GM06990 (cell line): ENCODE measurements at regions not wholly inside any gene's neighbourhood (a gene's known extent, or its start where the extent isn't known, plus 50 kb on each side); places are given as distances from the start of the nearest gene placed in this dataset.

Experiments used
- DNase-seq: peaks from one replicate; pipeline ENCODE4 v3.0.0-alpha.2; 2011; ENCODE audit not compliant: insufficient read length; ENCODE audit errors: extremely low read depth
- H3K27me3 ChIP-seq: replicated peaks from 2 replicates; pipeline ENCODE4 v1.6.0; 2011; ENCODE audit warnings: low read length; ENCODE audit not compliant: control insufficient read depth, insufficient read depth
- H3K36me3 ChIP-seq: 2 replicates; pipeline ENCODE4 v1.5.1; 2011; ENCODE audit warnings: low read length; ENCODE audit not compliant: control insufficient read depth, insufficient read depth
- H3K4me3 ChIP-seq: replicated peaks from 2 replicates; pipeline ENCODE4 v1.5.1; 2011; ENCODE audit warnings: low read depth, mild to moderate bottlenecking, control low read depth, low read length
- TF ChIP-seq, protein P1 (sequence below): IDR thresholded peaks from 2 replicates; pipeline ENCODE4 v1.5.1; 2011; ENCODE audit warnings: low read length, control low read depth, mild to moderate bottlenecking, inconsistent platforms; ENCODE audit not compliant: insufficient read depth, poor library complexity, severe bottlenecking

DNA sequence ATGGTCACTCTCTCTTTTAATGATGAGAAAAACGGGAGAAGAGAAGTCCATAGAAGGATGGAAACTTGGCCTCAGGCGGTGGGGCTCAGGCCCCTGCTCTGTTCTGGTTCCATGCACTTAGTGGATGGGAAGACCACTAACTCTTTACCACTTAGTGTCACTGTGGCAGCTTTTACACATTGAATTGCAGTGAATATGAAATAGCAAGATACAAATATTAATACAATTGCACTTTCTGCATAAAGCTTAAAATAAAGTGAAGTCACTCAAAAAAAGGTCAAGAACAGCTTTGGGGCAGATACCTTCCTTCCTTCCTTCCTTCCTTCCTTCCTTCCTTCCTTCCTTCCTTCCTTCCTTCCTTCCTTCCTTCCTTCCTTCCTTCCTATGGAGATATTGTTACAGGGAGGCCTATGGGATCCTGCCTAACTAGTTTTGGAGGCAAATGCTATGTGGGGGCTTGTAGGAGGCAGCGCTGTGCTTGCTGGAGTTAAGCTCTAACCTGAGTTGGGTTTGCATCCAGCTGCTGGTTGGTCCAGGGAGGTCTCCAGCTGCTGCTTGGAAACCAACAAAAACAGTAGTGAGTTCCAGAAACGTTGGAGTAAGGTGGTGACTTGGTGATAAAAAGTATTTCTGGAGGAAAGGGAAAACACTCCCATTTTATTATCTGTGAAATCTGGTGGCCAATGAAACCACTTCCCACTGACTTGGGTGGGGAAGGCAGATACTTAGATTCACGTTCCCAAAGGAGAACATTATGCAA lies 62.3 kb upstream of the NKX2-2 start:
- no peak for DNase-seq
- Histone ChIP-seq H3K27me3 (peaks cover 1% of the 10 kb centered on the region; the same call in 1 of the 2 replicates), H3K4me3 (no peak overlapping the region), H3K36me3 (no peaks in the 10 kb centered on the region)
- TF ChIP-seq, protein P1, sequence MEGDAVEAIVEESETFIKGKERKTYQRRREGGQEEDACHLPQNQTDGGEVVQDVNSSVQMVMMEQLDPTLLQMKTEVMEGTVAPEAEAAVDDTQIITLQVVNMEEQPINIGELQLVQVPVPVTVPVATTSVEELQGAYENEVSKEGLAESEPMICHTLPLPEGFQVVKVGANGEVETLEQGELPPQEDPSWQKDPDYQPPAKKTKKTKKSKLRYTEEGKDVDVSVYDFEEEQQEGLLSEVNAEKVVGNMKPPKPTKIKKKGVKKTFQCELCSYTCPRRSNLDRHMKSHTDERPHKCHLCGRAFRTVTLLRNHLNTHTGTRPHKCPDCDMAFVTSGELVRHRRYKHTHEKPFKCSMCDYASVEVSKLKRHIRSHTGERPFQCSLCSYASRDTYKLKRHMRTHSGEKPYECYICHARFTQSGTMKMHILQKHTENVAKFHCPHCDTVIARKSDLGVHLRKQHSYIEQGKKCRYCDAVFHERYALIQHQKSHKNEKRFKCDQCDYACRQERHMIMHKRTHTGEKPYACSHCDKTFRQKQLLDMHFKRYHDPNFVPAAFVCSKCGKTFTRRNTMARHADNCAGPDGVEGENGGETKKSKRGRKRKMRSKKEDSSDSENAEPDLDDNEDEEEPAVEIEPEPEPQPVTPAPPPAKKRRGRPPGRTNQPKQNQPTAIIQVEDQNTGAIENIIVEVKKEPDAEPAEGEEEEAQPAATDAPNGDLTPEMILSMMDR: no peak

DNA sequence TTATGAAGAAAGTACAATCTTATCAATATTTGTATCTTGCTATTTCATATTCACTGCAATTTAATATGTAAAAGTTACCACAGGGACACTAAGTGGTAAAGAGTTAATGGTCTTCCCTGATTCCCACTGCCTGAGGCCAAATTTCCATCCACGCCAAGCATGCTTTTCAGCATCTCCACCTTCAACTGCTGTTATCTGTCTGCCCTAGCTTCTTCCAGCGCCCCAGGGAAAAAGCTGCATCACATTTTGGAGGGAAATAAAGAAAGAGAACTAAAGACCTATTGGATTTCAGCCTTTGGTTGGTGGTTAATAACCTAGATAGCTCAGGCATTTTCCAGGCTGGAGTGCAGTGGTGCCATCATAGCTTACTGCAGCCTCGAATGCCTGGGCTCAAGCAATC lies 61.3 kb upstream of the NKX2-2 start:
- DNase-seq: no peak
- TF ChIP-seq, protein P1: no peak
- no peak overlapping the region for H3K4me3 ChIP-seq
- no peaks in the 10 kb centered on the region for H3K36me3 ChIP-seq
- peaks cover 1% of the 10 kb centered on the region; the same call in 1 of the 2 replicates for H3K27me3 ChIP-seq

DNA sequence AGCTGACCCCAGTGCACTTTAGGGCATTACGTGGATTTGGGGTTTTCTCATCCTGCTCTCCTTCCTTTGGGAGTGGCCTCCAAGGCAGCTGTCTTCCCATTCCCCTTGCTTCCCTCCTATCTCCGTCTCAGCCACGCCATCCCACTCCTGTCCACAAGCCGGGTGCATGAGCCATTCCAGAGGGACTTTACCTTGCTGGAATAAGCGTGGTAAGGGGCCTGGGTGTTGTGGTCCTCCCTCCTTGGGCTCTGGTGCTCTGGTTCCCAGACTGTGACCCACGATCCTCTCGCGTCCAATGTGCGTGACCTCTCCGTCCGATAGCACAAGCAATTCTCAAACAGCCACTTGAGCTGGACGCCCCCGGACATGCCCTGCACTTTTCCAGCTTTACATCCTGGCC lies 60.6 kb upstream of the NKX2-2 start:
- no peaks in the 10 kb centered on the region for H3K36me3 ChIP-seq
- no peak for DNase-seq
- H3K27me3 ChIP-seq: peaks cover 1% of the 10 kb centered on the region; the same call in 1 of the 2 replicates
- TF ChIP-seq, protein P1: no peak
- no peak overlapping the region for H3K4me3 ChIP-seq

DNA sequence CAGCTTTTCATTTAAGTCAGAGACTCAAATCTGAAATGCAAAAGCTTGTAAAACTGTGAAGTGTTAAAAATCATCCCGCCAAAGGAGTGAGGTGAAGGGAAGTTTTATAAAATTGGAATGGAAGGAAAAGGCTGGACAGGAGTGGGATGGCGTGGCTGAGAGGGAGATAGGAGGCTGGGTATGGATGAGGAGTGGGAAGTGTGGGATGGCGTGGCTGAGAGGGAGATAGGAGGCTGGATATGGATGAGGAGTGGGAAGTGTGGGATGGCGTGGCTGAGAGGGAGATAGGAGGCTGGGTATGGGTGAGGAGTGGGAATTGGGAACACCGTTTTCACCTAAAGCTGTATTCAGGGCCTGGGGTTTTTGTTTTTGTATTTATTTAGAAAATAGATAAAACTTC lies 59.4 kb upstream of the NKX2-2 start:
- peaks cover 1% of the 10 kb centered on the region; the same call in 1 of the 2 replicates for H3K27me3 ChIP-seq
- no peak overlapping the region for H3K4me3 ChIP-seq
- no peaks in the 10 kb centered on the region for H3K36me3 ChIP-seq
- DNase-seq: no peak
- TF ChIP-seq, protein P1: no peak

DNA sequence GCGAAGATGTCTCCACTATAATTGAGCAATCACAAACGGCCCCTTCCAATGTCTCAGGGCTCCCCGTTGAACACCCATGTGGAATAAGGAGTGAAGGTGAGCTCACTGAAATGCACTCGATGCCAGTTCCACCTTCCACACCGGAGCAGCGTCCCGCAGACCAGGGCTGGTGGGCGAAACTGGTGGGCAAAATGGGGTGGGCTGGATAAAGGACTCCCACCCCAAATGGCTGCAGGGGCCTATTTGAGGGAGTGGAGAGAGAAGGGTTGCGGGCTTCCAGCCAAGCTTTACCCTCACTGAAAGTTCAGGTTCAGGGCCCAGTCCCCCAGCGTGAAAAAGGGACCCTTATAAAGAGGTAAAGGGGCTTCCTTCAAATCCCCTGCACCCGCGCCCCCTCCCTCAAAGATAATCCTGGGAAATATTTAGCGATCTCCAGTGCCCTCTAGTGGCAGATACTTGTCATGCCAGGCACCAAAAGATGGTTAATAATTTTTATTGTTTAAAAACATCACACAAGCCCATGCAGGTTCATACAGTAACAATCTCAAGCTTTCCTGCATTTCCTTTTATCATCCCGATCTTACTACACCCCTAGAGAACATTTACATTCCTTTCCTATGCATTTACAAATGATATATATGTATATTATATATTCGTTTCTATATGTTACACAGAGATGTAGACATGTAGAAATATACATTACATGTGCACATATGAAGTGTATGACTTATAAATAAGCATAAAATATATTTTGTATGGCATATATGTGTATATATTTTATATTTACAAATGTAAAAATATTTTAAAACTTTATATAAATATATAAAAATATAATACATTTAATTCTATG lies 58.2 kb upstream of the NKX2-2 start:
- DNase-seq: no peak
- H3K36me3 ChIP-seq: no peaks in the 10 kb centered on the region
- no peak overlapping the region for H3K4me3 ChIP-seq
- peaks cover 1% of the 10 kb centered on the region; the same call in 1 of the 2 replicates for H3K27me3 ChIP-seq
- TF ChIP-seq, protein P1: peak; percentile 86
